ENCODE measurements at regions not wholly inside any gene's neighbourhood (a gene's known extent, or its start where the extent isn't known, plus 50 kb on each side); places are given as distances from the start of the nearest gene placed in this dataset.

- TF ChIP-seq CTCF (conservative IDR thresholded peaks at IDR 0.05; ENCODE audit: low read depth, low read length) (no peak), EZH2 (IDR thresholded peaks at IDR 0.05; ENCODE audit: low read length, unreplicated experiment) (no peak)
These were observed 52.5 kb upstream of the BICC1 start for GRCh38 chr10:58460157-58460556.

All from PC-3 (cell line).